Liver (tissue), 8 donors: ENCODE measurements at regions not wholly inside any gene's neighbourhood (a gene's known extent, or its start where the extent isn't known, plus 50 kb on each side); places are given as distances from the start of the nearest gene placed in this dataset.

Experiments used
- DNase-seq: peaks from one replicate; pipeline ENCODE4 v3.0.0-alpha.2; 2017; ENCODE audit warnings: low spot score
- H3K27ac ChIP-seq, 2 donors: one replicate each; pipeline ENCODE4 v1.7.0; 2013; ENCODE audit warnings: inconsistent platforms in 2 of 2, low read length in 2 of 2, control low read depth in 1 of 2, low read depth in 1 of 2, mild to moderate bottlenecking in 1 of 2
- H3K27me3 ChIP-seq, 4 donors: one replicate each; pipeline versions ENCODE4 v1.6.1 to v1.7.0; 2013; ENCODE audit warnings: low read length in 3 of 4, inconsistent platforms in 1 of 4, mild to moderate bottlenecking in 1 of 4, moderate library complexity in 1 of 4; ENCODE audit not compliant: control insufficient read depth in 4 of 4, insufficient read depth in 4 of 4
- H3K36me3 ChIP-seq, 4 donors: one replicate each; pipeline versions ENCODE4 v1.6.1 to v1.7.0; 2013; ENCODE audit warnings: low read length in 3 of 4, mild to moderate bottlenecking in 3 of 4, low read depth in 1 of 4, moderate library complexity in 1 of 4; ENCODE audit not compliant: control insufficient read depth in 4 of 4, insufficient read depth in 3 of 4
- H3K4me1 ChIP-seq, 4 donors: one replicate each; pipeline versions ENCODE4 v1.6.1 to v1.7.0; 2013; ENCODE audit warnings: low read length in 3 of 4, mild to moderate bottlenecking in 3 of 4, moderate library complexity in 1 of 4; ENCODE audit not compliant: control insufficient read depth in 4 of 4, insufficient read depth in 4 of 4
- H3K4me3 ChIP-seq, 3 donors: one replicate each; pipeline versions ENCODE4 v1.6.1 to v1.7.0; 2013; ENCODE audit warnings: low read length in 3 of 3, control low read depth in 1 of 3, low read depth in 1 of 3, mild to moderate bottlenecking in 1 of 3
- H3K9ac ChIP-seq, 2 donors: one replicate each; pipeline ENCODE4 v1.7.0; 2013; ENCODE audit warnings: low read length in 2 of 2, mild to moderate bottlenecking in 2 of 2, moderate library complexity in 2 of 2, control low read depth in 1 of 2, low read depth in 1 of 2
- H3K9me3 ChIP-seq, 4 donors: one replicate each; pipeline versions ENCODE4 v1.6.1 to v1.7.0; 2013; ENCODE audit warnings: low read length in 3 of 4; ENCODE audit not compliant: control insufficient read depth in 4 of 4
- FOXA1 ChIP-seq: IDR thresholded peaks from 2 replicates; pipeline ENCODE4 v1.6.1; 2016; ENCODE audit warnings: antibody characterized with exemption
- FOXA2 ChIP-seq: IDR thresholded peaks from 2 replicates; pipeline ENCODE4 v1.6.1; 2016; ENCODE audit warnings: antibody characterized with exemption
- GABPA ChIP-seq, 2 donors: IDR thresholded peaks in 1 of 2; conservative IDR thresholded peaks in 1 of 2; 2 replicates each; pipeline ENCODE4 v1.6.1; 2016; ENCODE audit warnings: antibody characterized with exemption in 2 of 2, mild to moderate bottlenecking in 1 of 2, moderate library complexity in 1 of 2
- HNF4A ChIP-seq, 2 donors: conservative IDR thresholded peaks; 2 replicates each; pipeline ENCODE4 v1.6.1; 2016; ENCODE audit warnings: antibody characterized with exemption in 2 of 2, mild to moderate bottlenecking in 2 of 2
- HNF4G ChIP-seq: IDR thresholded peaks from 2 replicates; pipeline ENCODE4 v1.6.1; 2016; ENCODE audit warnings: antibody characterized with exemption
- JUND ChIP-seq, 2 donors: IDR thresholded peaks; 2 replicates each; pipeline ENCODE4 v1.6.1; 2016; ENCODE audit warnings: antibody characterized with exemption in 2 of 2
- NR2F2 ChIP-seq: IDR thresholded peaks from 2 replicates; pipeline ENCODE4 v1.6.1; 2016; ENCODE audit warnings: antibody characterized with exemption
- RAD21 ChIP-seq, 2 donors: IDR thresholded peaks; 2 replicates each; pipeline ENCODE4 v1.6.1; 2016; ENCODE audit warnings: antibody characterized with exemption in 2 of 2, mild to moderate bottlenecking in 2 of 2
- SP1 ChIP-seq: IDR thresholded peaks from 2 replicates; pipeline ENCODE4 v1.6.1; 2018; ENCODE audit warnings: antibody characterized with exemption, mild to moderate bottlenecking
- TAF1 ChIP-seq: conservative IDR thresholded peaks from 2 replicates; pipeline ENCODE4 v1.6.1; 2016; ENCODE audit warnings: antibody characterized with exemption, mild to moderate bottlenecking
- YY1 ChIP-seq: IDR thresholded peaks from 2 replicates; pipeline ENCODE4 v1.6.1; 2016; ENCODE audit warnings: antibody characterized with exemption, mild to moderate bottlenecking
- WGBS: extraction: QIAGEN DNeasy Blood & Tissue Kit; methylation state at CpG from one replicate; pipeline ENCODE4 v1.1.7; 2013; 5-methylcytosine and 5-hydroxymethylcytosine counted together
- TF ChIP-seq, protein P1 (sequence below): IDR thresholded peaks from 2 replicates; pipeline ENCODE4 v1.6.1; 2016; ENCODE audit warnings: antibody characterized with exemption
- TF ChIP-seq, protein P2 (sequence below): IDR thresholded peaks from 2 replicates; pipeline ENCODE4 v1.6.1; 2016; ENCODE audit warnings: antibody characterized with exemption
- TF ChIP-seq, protein P3 (sequence below): IDR thresholded peaks from 2 replicates; pipeline ENCODE4 v1.6.1; 2016; ENCODE audit warnings: antibody characterized with exemption, mild to moderate bottlenecking
- TF ChIP-seq, protein P4 (sequence below): fragments of 150-350 bp; IDR thresholded peaks from 2 replicates; pipeline ENCODE4 v1.5.1; 2017; ENCODE audit warnings: improper control_type of control experiment, low read depth, low read length; ENCODE audit not compliant: missing input control
- donor health status: healthy.
- donor health status: healthy.
- donor health status: healthy.
- donor health status: healthy.
- donor health status: healthy.

DNA sequence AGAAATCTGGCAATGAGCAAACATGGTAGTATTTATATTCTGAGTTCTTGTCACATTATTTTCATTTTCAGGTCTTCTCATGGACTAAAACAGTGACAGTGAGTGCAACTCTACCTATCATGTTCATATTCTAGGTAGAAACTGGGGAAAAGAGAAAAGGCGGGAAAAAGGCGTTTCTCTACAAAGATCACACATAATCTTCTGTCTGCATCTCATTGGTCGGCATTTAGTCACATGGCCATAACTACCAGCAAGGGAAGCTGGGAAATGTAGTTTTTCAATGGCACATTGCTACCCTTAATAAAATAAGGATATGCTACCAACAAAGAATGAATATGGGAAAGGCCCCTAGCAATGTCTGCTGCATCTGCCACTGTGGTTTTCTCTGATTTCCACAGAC is 57.6 kb upstream of the B3GAT1 start (continued):
- TF ChIP-seq HNF4G = no peak
- TF ChIP-seq, protein P1, sequence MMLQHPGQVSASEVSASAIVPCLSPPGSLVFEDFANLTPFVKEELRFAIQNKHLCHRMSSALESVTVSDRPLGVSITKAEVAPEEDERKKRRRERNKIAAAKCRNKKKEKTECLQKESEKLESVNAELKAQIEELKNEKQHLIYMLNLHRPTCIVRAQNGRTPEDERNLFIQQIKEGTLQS = no peak
- no peak for TF ChIP-seq FOXA1
- no peak for TF ChIP-seq YY1
- no peak for TF ChIP-seq NR2F2
- no peak for TF ChIP-seq JUND (IDR thresholded peaks at IDR 0.05)
- TF ChIP-seq, protein P2, sequence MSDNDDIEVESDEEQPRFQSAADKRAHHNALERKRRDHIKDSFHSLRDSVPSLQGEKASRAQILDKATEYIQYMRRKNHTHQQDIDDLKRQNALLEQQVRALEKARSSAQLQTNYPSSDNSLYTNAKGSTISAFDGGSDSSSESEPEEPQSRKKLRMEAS = no peak
- TF ChIP-seq HNF4A (conservative IDR thresholded peaks at IDR 0.05) = no peak

DNA sequence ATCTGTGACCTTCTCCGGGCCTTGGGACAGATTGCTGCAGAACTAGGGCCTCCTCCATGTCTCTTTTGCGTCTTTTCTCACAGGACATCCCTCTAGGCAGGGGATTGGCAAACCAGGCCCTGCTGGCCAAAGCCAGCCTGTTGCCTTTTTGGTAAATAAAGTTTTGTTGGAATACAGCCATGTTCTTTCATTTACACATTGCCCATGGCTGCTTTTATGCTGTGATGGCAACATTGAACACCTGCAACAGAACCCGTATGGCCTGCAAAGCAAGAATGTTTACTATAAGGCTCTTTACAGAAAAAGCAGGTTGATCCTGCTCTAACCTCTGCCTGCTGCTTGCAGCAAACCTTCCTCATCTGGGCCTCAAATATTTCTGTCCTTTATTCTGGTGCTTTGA is 56.8 kb upstream of the B3GAT1 start:
- Histone ChIP-seq H3K4me1 (peaks cover 5 to 23% (median 16%) of the 10 kb centered on the region in 4 donors), H3K27ac (peak overlapping the region; percentile 53 to 87), H3K9me3 (no peaks in the 10 kb centered on the region), H3K4me3 (peak overlapping the region in 1 of 3 donors; percentile 24), H3K27me3 (no peaks in the 10 kb centered on the region), H3K36me3 (no peaks in the 10 kb centered on the region), H3K9ac (no peak overlapping the region)
- 47% methylated on average over 3 of the region's 3 CpGs for WGBS
- TF ChIP-seq FOXA2 (no peak), YY1 (peak; percentile 47), GABPA (IDR thresholded peaks at IDR 0.05 in 1 of 2, conservative IDR thresholded peaks at IDR 0.05 in 1 of 2) (no peak)
- DNase-seq = no peak

DNA sequence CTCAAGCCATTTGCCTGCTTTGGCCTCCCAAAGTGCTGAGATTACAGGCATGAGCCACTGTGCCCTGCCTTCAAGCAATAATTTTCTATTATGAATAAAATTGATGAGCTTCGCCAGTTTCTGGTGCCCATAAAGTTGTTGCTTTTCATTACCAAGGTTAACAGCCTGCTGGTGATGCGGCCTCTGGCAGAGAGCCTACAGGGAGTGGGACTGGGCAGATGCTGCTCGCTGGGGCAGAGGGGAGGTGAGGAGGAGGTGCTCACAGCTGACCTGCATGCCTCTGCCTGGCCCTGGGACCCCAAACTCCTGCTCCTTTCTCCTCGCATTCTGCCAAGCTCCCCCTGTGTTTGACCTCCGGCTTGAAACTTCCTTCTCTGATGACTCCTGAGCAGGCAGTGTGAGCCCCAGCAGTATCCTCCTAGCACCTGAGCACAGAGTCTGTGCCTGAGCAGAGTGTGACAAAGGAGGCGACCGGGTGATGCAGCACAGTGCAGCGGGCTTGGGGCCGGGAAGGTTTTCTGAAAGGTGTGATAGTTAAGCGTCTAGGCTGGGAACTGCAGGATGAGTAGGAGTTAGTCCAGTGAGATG is 56.1 kb upstream of the B3GAT1 start:
- Histone ChIP-seq H3K27me3 (no peaks in the 10 kb centered on the region), H3K27ac (peak overlapping the region; percentile 53 to 87), H3K4me1 (peaks cover 5 to 22% (median 15%) of the 10 kb centered on the region in 4 donors), H3K4me3 (peak overlapping the region; percentile 23 to 46 (median 24)), H3K36me3 (no peaks in the 10 kb centered on the region), H3K9ac (no peak overlapping the region), H3K9me3 (no peaks in the 10 kb centered on the region)
- TF ChIP-seq, protein P3, sequence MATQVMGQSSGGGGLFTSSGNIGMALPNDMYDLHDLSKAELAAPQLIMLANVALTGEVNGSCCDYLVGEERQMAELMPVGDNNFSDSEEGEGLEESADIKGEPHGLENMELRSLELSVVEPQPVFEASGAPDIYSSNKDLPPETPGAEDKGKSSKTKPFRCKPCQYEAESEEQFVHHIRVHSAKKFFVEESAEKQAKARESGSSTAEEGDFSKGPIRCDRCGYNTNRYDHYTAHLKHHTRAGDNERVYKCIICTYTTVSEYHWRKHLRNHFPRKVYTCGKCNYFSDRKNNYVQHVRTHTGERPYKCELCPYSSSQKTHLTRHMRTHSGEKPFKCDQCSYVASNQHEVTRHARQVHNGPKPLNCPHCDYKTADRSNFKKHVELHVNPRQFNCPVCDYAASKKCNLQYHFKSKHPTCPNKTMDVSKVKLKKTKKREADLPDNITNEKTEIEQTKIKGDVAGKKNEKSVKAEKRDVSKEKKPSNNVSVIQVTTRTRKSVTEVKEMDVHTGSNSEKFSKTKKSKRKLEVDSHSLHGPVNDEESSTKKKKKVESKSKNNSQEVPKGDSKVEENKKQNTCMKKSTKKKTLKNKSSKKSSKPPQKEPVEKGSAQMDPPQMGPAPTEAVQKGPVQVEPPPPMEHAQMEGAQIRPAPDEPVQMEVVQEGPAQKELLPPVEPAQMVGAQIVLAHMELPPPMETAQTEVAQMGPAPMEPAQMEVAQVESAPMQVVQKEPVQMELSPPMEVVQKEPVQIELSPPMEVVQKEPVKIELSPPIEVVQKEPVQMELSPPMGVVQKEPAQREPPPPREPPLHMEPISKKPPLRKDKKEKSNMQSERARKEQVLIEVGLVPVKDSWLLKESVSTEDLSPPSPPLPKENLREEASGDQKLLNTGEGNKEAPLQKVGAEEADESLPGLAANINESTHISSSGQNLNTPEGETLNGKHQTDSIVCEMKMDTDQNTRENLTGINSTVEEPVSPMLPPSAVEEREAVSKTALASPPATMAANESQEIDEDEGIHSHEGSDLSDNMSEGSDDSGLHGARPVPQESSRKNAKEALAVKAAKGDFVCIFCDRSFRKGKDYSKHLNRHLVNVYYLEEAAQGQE = no peak
- TF ChIP-seq SP1 = no peak
- TF ChIP-seq, protein P4, sequence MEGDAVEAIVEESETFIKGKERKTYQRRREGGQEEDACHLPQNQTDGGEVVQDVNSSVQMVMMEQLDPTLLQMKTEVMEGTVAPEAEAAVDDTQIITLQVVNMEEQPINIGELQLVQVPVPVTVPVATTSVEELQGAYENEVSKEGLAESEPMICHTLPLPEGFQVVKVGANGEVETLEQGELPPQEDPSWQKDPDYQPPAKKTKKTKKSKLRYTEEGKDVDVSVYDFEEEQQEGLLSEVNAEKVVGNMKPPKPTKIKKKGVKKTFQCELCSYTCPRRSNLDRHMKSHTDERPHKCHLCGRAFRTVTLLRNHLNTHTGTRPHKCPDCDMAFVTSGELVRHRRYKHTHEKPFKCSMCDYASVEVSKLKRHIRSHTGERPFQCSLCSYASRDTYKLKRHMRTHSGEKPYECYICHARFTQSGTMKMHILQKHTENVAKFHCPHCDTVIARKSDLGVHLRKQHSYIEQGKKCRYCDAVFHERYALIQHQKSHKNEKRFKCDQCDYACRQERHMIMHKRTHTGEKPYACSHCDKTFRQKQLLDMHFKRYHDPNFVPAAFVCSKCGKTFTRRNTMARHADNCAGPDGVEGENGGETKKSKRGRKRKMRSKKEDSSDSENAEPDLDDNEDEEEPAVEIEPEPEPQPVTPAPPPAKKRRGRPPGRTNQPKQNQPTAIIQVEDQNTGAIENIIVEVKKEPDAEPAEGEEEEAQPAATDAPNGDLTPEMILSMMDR = no peak
- TF ChIP-seq RAD21 (IDR thresholded peaks at IDR 0.05) = no peak
- no peak for TF ChIP-seq GABPA (IDR thresholded peaks at IDR 0.05 in 1 of 2, conservative IDR thresholded peaks at IDR 0.05 in 1 of 2)
- TF ChIP-seq HNF4A (conservative IDR thresholded peaks at IDR 0.05) = no peak
- TF ChIP-seq JUND (IDR thresholded peaks at IDR 0.05) = no peak
- TF ChIP-seq TAF1 = no peak
- TF ChIP-seq HNF4G = no peak
- DNase-seq = no peak
- WGBS = 61% methylated on average over 10 of the region's 10 CpGs
